ENCODE measurements at regions not wholly inside any gene's neighbourhood (a gene's known extent, or its start where the extent isn't known, plus 50 kb on each side); places are given as distances from the start of the nearest gene placed in this dataset.
"Not testable (repeated sequence)": the region's sequence is repeated elsewhere in the genome, so short reads cannot be mapped to it uniquely, and the experiment has no call there.

- DNase-seq (ENCODE audit: low read depth): no peak
Observed at GRCh38 chr6:166806962-166807757, 149.2 kb downstream of the RNASET2 start.

GRCh38 chr6:166806217-166806838 lies 150.0 kb downstream of the RNASET2 start:
- no peak for DNase-seq (ENCODE audit: low read depth)

- DNase-seq (ENCODE audit: low read depth): no peak
Observed at GRCh38 chr6:166803471-166803870, 152.9 kb downstream of the RNASET2 start.

- DNase-seq (ENCODE audit: low read depth): no peak
Observed at GRCh38 chr6:166802401-166802800, 153.9 kb downstream of the RNASET2 start.

- no peak for DNase-seq (ENCODE audit: low read depth)
Observed at GRCh38 chr6:166800137-166800536, 156.2 kb downstream of the RNASET2 start.

GRCh38 chr6:166798652-166799051 lies 157.7 kb downstream of the RNASET2 start:
- DNase-seq (ENCODE audit: low read depth): no peak

- DNase-seq (ENCODE audit: low read depth): no peak
Observed at GRCh38 chr6:166796610-166797009, 159.7 kb downstream of the RNASET2 start.

- no peak for DNase-seq (ENCODE audit: low read depth)
Observed at GRCh38 chr6:166795879-166796278, 160.5 kb downstream of the RNASET2 start.

GRCh38 chr6:166790808-166791207 lies 163.8 kb upstream of the RPS6KA2 start:
- not testable (repeated sequence) for DNase-seq (ENCODE audit: low read depth)

- DNase-seq (ENCODE audit: low read depth): not testable (repeated sequence)
Observed at GRCh38 chr6:166788846-166789529, 161.9 kb upstream of the RPS6KA2 start.

- DNase-seq (ENCODE audit: low read depth): peak; percentile 78
Observed at GRCh38 chr6:166786704-166787293, 159.7 kb upstream of the RPS6KA2 start.

- no peak for DNase-seq (ENCODE audit: low read depth)
Observed at GRCh38 chr6:166785131-166785530, 158.1 kb upstream of the RPS6KA2 start.

- DNase-seq (ENCODE audit: low read depth): no peak
Observed at GRCh38 chr6:166784691-166785090, 157.6 kb upstream of the RPS6KA2 start.

- DNase-seq (ENCODE audit: low read depth): no peak
Observed at GRCh38 chr6:166782520-166782919, 155.5 kb upstream of the RPS6KA2 start.

GRCh38 chr6:166781331-166781730 lies 154.3 kb upstream of the RPS6KA2 start:
- DNase-seq (ENCODE audit: low read depth): no peak

- no peak for DNase-seq (ENCODE audit: low read depth)
Observed at GRCh38 chr6:166779963-166780683, 153.1 kb upstream of the RPS6KA2 start.

GRCh38 chr6:166779381-166779780 lies 152.3 kb upstream of the RPS6KA2 start:
- DNase-seq (ENCODE audit: low read depth): no peak

- no peak for DNase-seq (ENCODE audit: low read depth)
Observed at GRCh38 chr6:166778776-166779175, 151.7 kb upstream of the RPS6KA2 start.

- no peak for DNase-seq (ENCODE audit: low read depth)
Observed at GRCh38 chr6:166778046-166778445, 151.0 kb upstream of the RPS6KA2 start.

- DNase-seq (ENCODE audit: low read depth): no peak
Observed at GRCh38 chr6:166777096-166777630, 150.1 kb upstream of the RPS6KA2 start.

- no peak for DNase-seq (ENCODE audit: low read depth)
Observed at GRCh38 chr6:166776571-166776970, 149.5 kb upstream of the RPS6KA2 start.
